HFFc6 (cell line): ENCODE measurements at regions not wholly inside any gene's neighbourhood (a gene's known extent, or its start where the extent isn't known, plus 50 kb on each side); places are given as distances from the start of the nearest gene placed in this dataset.

Experiments
- DNase-seq: peaks from one replicate; pipeline ENCODE4 v3.0.0-alpha.2; 2018
- H3K27ac Mint-ChIP-seq: 2 replicates; pipeline ENCODE4 v1.8.0; 2020; ENCODE audit warnings: mild to moderate bottlenecking, mixed read lengths
- H3K27me3 Mint-ChIP-seq: 2 replicates; pipeline ENCODE4 v1.8.0; 2021; ENCODE audit warnings: mild to moderate bottlenecking, moderate library complexity, mixed read lengths; ENCODE audit not compliant: insufficient read depth
- H3K36me3 Mint-ChIP-seq: 2 replicates; pipeline ENCODE4 v1.8.0; 2021; ENCODE audit warnings: low read depth, mixed read lengths
- H3K4me1 Mint-ChIP-seq: 2 replicates; pipeline ENCODE4 v1.8.0; 2020; ENCODE audit warnings: low read depth, mixed read lengths
- H3K4me3 Mint-ChIP-seq: 2 replicates; pipeline ENCODE4 v1.8.0; 2020; ENCODE audit warnings: mild to moderate bottlenecking, moderate library complexity, mixed read lengths
- H3K9me3 Mint-ChIP-seq: 2 replicates; pipeline ENCODE4 v1.8.0; 2020; ENCODE audit warnings: mild to moderate bottlenecking, mixed read lengths
- TF ChIP-seq, protein P1 (sequence below): fragments of 200-600 bp; sonication (generic); IDR thresholded peaks from 2 replicates; pipeline ENCODE4 v1.5.0; 2021; ENCODE audit warnings: antibody characterized with exemption, mild to moderate bottlenecking

- H3K27me3 Mint-ChIP-seq: peaks cover 41% of the 10 kb centered on the region
- H3K27ac Mint-ChIP-seq: no peak overlapping the region
Measured at GRCh38 chr3:13197281-13197680, 124.1 kb upstream of the IQSEC1 start.

GRCh38 chr3:13195374-13195773, 122.1 kb upstream of the IQSEC1 start:
- peaks cover 32% of the 10 kb centered on the region for H3K27me3 Mint-ChIP-seq
- DNase-seq: no peak
- H3K4me3 Mint-ChIP-seq: no peak overlapping the region
- peaks cover 33% of the 10 kb centered on the region for H3K4me1 Mint-ChIP-seq
- H3K36me3 Mint-ChIP-seq: no peaks in the 10 kb centered on the region
- H3K9me3 Mint-ChIP-seq: no peaks in the 10 kb centered on the region
- TF ChIP-seq, protein P1, sequence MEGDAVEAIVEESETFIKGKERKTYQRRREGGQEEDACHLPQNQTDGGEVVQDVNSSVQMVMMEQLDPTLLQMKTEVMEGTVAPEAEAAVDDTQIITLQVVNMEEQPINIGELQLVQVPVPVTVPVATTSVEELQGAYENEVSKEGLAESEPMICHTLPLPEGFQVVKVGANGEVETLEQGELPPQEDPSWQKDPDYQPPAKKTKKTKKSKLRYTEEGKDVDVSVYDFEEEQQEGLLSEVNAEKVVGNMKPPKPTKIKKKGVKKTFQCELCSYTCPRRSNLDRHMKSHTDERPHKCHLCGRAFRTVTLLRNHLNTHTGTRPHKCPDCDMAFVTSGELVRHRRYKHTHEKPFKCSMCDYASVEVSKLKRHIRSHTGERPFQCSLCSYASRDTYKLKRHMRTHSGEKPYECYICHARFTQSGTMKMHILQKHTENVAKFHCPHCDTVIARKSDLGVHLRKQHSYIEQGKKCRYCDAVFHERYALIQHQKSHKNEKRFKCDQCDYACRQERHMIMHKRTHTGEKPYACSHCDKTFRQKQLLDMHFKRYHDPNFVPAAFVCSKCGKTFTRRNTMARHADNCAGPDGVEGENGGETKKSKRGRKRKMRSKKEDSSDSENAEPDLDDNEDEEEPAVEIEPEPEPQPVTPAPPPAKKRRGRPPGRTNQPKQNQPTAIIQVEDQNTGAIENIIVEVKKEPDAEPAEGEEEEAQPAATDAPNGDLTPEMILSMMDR: no peak
- no peak overlapping the region for H3K27ac Mint-ChIP-seq

More at GRCh38 chr3:13197281-13197680, 124.1 kb upstream of the IQSEC1 start:
- DNase-seq: no peak
- no peaks in the 10 kb centered on the region for H3K9me3 Mint-ChIP-seq
- TF ChIP-seq, protein P1: no peak
- peaks cover 27% of the 10 kb centered on the region for H3K4me1 Mint-ChIP-seq
- H3K36me3 Mint-ChIP-seq: no peaks in the 10 kb centered on the region
- no peak overlapping the region for H3K4me3 Mint-ChIP-seq

GRCh38 chr3:13194285-13195209, 121.3 kb upstream of the IQSEC1 start:
- DNase-seq: peak; percentile 14
- Mint-ChIP-seq H3K4me1 (peaks cover 41% of the 10 kb centered on the region), H3K4me3 (no peak overlapping the region), H3K27me3 (peaks cover 27% of the 10 kb centered on the region), H3K27ac (no peak overlapping the region), H3K36me3 (no peaks in the 10 kb centered on the region), H3K9me3 (no peaks in the 10 kb centered on the region)
- TF ChIP-seq, protein P1: no peak

DNA sequence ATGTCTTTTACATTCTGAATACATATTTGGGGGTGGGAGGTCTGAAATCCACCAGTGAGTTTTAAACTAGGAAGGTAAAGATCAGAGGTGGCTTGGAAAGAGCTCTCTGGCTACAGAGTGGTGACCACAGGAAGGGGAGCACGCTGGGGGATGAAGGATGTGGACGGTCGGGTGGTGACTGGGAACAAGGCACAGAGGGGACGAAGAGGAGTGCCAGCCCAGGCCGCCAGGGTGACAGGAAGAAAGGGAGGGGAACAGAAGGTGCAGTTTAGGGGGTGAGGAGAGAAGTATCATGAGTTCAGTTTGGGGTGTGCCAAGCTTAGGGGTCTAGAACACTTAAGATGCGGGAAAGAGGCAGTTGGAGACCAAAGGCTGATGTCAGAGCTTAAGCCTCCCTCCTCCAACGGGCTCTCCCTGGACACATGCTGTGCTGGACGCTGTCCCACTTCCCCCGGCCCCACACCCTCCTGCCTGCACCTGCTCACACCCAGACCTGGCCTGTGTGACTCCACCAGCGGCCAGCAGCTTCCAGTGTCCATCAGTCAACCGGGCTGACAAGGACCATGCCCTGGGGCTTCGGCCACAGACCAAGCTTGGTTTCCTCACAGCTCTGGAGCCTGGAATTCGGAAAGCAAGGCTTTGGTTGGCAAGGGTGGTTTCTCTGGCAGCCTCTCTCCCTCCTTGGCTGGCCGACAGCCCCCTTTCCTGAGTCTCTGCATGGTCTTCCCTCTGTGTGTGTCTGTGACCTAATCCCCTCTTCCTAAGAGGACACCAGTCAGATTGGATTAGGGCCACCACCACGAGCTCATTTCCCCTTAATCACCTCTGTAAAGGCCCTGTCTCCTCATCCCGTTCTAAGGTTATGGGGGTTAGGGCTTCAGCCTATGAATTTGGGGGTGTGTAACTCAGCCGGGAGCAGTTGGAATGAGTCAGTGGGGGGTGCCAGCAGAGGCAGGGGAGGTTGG, 120.4 kb upstream of the IQSEC1 start:
- Mint-ChIP-seq H3K27me3 (peaks cover 27% of the 10 kb centered on the region), H3K36me3 (no peaks in the 10 kb centered on the region), H3K4me3 (peak overlapping the region; percentile 27; the same call in 1 of the 2 replicates), H3K9me3 (no peaks in the 10 kb centered on the region), H3K27ac (no peak overlapping the region), H3K4me1 (peaks cover 47% of the 10 kb centered on the region)
- TF ChIP-seq, protein P1: no peak
- DNase-seq: no peak

DNA sequence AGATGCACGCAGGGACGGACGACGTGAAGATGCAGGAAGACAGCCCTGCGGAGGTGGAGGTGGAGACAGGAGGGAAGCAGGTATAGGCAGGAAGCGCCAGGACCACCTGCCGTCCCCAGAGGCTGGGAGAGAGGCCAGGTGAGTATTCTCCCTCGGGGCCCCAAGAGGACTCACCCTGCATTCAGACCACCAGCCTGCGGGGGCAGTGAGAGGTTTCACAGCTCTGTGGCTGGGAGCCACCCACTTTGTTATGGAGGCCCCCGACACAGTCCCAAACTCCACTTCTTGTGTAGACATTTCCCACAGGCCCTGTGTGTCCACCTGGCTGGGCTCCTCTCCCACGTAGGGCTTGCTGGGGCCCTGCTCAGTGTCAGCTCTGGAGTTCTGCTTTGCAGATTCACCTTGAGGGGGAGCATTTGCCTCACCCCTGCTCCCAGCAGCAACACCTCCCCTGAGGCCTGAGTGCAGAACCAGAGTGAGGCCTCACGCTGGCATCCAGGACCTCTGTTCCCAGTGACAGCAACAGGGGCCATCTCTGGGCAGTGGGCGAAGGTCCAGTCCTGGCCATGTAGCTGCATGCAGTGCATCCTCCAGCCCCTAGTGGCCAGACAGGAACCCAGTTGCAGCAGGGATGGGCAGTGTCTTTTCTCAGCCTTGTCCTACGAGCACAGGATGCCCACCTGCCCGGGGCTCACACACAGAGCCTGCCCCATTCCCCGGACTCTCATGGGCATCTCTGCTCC, 119.4 kb upstream of the IQSEC1 start:
- Mint-ChIP-seq H3K36me3 (no peaks in the 10 kb centered on the region), H3K27me3 (peaks cover 26% of the 10 kb centered on the region)

More for the DNA sequence above, 119.4 kb upstream of the IQSEC1 start:
- TF ChIP-seq, protein P1: peak; percentile 77
- no peak overlapping the region for H3K27ac Mint-ChIP-seq
- peak overlapping the region; percentile 27; the same call in 1 of the 2 replicates for H3K4me3 Mint-ChIP-seq
- no peaks in the 10 kb centered on the region for H3K9me3 Mint-ChIP-seq
- peak; percentile 6 for DNase-seq
- peaks cover 47% of the 10 kb centered on the region for H3K4me1 Mint-ChIP-seq
